Brain microvascular endothelial cell (primary cell): ENCODE measurements at regions not wholly inside any gene's neighbourhood (a gene's known extent, or its start where the extent isn't known, plus 50 kb on each side); places are given as distances from the start of the nearest gene placed in this dataset.

Experiments
- DNase-seq: peaks from one replicate; pipeline ENCODE4 v3.0.0-alpha.2; 2020
- H3K27ac ChIP-seq: fragments of 250-450 bp; sonication (Bioruptor Pico); 2 replicates; pipeline ENCODE4 v1.5.1; 2020; ENCODE audit warnings: mild to moderate bottlenecking, moderate library complexity
- H3K27me3 ChIP-seq: fragments of 250-450 bp; sonication (Bioruptor Pico); replicated peaks from 2 replicates; pipeline ENCODE4 v1.5.1; 2020; ENCODE audit warnings: mild to moderate bottlenecking
- H3K36me3 ChIP-seq: fragments of 250-450 bp; sonication (Bioruptor Pico); replicated peaks from 2 replicates; pipeline ENCODE4 v1.5.1; 2020; ENCODE audit warnings: mild to moderate bottlenecking
- H3K4me3 ChIP-seq: 2 replicates; pipeline ENCODE4 v1.5.1; 2011; ENCODE audit warnings: low read depth, mild to moderate bottlenecking, control low read depth, low read length, moderate library complexity
- in situ Hi-C: cut with HindIII; loops from 2 replicates; pipeline ENCODE4 v1.10.0; 2017; ENCODE audit warnings: low sequenced_read_pairs, low pct_ligation_motif_present
- TF ChIP-seq, protein P1 (sequence below): IDR thresholded peaks from 2 replicates; pipeline ENCODE4 v1.5.1; 2011; ENCODE audit warnings: low read depth, mild to moderate bottlenecking, moderate library complexity, low read length, control low read depth, inconsistent platforms; ENCODE audit errors: missing control alignments

DNA sequence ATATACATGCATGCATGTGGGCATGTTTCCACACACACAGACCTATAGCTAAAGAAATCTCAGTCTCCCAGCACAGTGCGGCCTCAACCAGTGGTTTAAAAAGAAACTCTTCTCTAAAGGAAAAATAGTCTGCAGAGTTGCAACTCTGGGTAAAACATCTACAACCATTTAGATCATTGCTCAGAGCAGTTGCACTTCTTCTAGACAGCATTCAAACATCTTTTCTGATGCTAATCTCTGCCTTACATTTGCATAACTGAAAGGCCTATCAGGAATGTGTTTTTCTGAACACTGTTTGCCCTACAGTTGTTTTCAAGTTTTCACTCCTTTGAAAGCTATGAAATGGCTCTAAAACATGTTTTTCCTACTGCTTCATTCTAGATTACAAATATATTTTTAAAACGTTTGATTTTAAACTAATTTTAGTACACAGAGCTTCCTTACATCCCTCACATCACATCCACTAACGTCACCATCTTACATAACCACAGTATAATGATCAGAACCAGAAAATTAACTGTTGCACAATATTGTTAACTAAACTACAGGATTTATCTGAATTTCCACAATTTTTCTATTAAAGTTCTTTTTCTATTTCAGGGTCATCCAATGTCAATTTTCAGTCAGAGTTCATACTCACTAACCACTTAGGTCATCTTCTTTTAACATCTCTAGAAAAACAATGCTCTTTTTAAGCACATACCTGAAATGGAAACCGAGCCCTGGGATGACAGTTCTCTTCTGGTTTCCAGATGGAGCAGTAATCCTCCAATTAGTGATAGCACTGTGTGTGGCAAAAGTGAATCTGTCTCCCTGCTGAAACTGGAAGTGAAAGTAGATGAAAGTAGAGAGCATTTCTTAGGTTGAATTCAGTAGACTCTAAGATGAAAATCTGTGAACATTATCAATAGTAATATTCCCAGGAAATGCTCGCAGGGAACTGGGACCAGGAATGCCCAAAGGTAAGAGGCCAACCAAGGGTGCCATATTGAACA, 501.6 kb upstream of the GCFC2 start:
- TF ChIP-seq, protein P1, sequence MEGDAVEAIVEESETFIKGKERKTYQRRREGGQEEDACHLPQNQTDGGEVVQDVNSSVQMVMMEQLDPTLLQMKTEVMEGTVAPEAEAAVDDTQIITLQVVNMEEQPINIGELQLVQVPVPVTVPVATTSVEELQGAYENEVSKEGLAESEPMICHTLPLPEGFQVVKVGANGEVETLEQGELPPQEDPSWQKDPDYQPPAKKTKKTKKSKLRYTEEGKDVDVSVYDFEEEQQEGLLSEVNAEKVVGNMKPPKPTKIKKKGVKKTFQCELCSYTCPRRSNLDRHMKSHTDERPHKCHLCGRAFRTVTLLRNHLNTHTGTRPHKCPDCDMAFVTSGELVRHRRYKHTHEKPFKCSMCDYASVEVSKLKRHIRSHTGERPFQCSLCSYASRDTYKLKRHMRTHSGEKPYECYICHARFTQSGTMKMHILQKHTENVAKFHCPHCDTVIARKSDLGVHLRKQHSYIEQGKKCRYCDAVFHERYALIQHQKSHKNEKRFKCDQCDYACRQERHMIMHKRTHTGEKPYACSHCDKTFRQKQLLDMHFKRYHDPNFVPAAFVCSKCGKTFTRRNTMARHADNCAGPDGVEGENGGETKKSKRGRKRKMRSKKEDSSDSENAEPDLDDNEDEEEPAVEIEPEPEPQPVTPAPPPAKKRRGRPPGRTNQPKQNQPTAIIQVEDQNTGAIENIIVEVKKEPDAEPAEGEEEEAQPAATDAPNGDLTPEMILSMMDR, result no peak
- H3K27me3 ChIP-seq, result no peaks in the 10 kb centered on the region
- in situ Hi-C loops, result no loop called here
- H3K36me3 ChIP-seq, result no peaks in the 10 kb centered on the region
- no peak overlapping the region for H3K27ac ChIP-seq
- no peak overlapping the region for H3K4me3 ChIP-seq
- DNase-seq, result no peak

DNA sequence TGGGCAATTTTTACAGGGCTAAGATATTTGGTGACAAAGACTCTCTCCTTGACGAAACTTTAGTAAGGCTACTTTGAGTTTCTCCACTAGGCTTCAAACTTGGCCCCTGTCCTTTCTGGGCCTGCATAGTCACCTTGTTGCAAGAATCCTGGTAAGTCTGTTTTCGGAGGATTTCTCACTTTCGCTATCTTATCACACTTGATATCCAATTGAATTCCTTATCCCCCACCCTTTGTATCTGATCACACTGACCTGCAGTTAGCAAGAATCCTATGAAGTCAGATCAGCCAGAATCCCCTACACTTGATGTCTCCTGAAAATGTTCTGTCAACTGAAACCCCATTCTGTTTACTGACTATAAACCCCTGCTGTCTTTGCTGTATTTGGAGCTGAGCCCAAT, 499.8 kb upstream of the GCFC2 start:
- Histone ChIP-seq H3K27me3 (no peaks in the 10 kb centered on the region), H3K4me3 (no peak overlapping the region), H3K36me3 (no peaks in the 10 kb centered on the region), H3K27ac (no peak overlapping the region)
- DNase-seq, result no peak
- TF ChIP-seq, protein P1, result no peak
- in situ Hi-C loops, result no loop called here

DNA sequence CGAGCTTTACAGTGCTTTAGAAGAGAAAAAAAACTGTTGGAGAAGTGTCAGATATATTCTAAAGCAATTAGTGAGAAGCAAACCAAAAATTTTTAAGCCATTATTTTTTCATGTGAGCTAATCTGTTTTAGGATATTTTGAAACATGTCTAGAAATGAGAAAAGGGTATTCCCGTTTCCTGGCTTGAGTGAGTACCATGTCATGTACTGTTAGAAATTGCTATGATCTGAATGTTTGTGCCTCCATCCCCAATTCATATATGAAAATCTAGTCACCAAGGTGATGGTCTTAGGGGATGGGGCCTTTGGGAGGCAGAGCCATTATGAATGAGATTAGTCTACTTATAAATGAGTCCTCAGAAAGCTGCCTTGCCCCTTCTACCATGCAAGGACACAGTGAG, 493.3 kb upstream of the GCFC2 start:
- Histone ChIP-seq H3K36me3 (no peaks in the 10 kb centered on the region), H3K27ac (no peak overlapping the region), H3K27me3 (no peaks in the 10 kb centered on the region), H3K4me3 (no peak overlapping the region)
- no peak for DNase-seq
- in situ Hi-C loops, result no loop called here
- TF ChIP-seq, protein P1, result no peak

DNA sequence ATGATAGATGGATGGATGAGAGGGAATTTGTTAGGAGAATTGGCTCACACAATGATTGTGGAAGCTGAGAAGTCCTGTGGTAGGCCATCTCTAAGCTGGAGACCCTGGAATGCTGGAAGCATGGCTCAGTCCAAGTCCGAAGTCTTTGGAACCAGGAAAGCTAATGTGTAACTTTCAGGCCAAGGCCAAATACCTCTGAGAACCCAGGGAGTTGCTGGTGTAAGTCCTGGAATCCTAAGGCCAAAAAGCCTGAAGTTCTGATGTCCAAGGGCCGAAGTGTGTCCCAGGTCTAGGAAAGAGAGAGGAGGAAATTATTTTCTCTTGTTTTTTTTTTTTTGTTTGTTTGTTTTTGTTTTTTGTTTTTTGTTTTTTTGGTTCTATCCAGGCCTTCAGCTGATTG, 492.2 kb upstream of the GCFC2 start:
- no peak for DNase-seq
- H3K4me3 ChIP-seq, result no peak overlapping the region
- no peaks in the 10 kb centered on the region for H3K27me3 ChIP-seq
- TF ChIP-seq, protein P1, result no peak
- no peak overlapping the region for H3K27ac ChIP-seq
- in situ Hi-C loops, result no loop called here
- no peaks in the 10 kb centered on the region for H3K36me3 ChIP-seq

DNA sequence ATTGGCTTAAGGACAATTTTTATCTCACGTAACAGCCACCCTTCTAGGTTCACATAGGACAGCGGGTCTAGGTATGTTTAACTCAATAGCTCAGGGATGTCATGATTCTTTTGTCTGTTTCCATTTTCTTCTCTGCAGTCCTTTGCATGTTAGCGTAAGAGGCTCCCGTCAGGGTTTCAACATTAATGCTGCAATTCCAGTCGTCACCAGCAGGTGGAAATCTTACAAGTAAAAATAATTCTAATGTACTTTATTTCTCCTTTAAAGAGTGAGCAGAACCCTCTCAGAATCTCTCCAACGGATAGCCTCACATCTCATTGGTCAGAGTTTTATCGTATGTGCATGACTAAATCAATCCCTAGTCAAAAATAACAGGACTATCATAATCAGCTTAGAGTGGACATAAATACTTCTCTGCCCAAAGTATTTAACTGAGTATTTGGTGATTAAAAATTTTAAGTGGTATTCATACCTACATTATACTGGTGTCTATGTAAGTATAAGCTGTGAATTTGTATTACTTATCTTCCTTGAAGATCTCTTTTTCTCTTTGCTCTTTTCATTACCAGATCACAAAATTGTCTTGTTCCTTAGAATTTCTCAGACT, 487.2 kb upstream of the GCFC2 start:
- TF ChIP-seq, protein P1, result peak; percentile 71
- H3K4me3 ChIP-seq, result no peak overlapping the region
- in situ Hi-C loops, result no loop called here
- DNase-seq, result peak; percentile 63
- no peaks in the 10 kb centered on the region for H3K27me3 ChIP-seq
- H3K36me3 ChIP-seq, result no peaks in the 10 kb centered on the region
- no peak overlapping the region for H3K27ac ChIP-seq
